Heart left ventricle (tissue), 16 donors: ENCODE measurements at regions not wholly inside any gene's neighbourhood (a gene's known extent, or its start where the extent isn't known, plus 50 kb on each side); places are given as distances from the start of the nearest gene placed in this dataset.

Experiments
- ATAC-seq, 4 donors: fragments of 200-7000 bp; cut with Tn5 transposase; one replicate each; pipeline ENCODE4 v1.9.1; 2020 to 2022; ENCODE audit warnings: moderate library complexity in 4 of 4, mild to moderate bottlenecking in 3 of 4, moderate number of reproducible peaks in 1 of 4
- DNase-seq, 5 donors: peaks; one replicate each; pipeline ENCODE4 v3.0.0-alpha.2; 2020
- H3K27ac ChIP-seq, 12 donors: fragments of 200-600 bp; sonication (generic) in 4 of 12; one replicate each; pipeline versions ENCODE4 v1.5.0 to v1.8.0; 2016 to 2022; ENCODE audit warnings: mild to moderate bottlenecking in 2 of 12
- H3K27me3 ChIP-seq, 9 donors: fragments of 200-600 bp; sonication (generic) in 2 of 9; one replicate each; pipeline versions ENCODE4 v1.5.1 to v1.8.0; 2016 to 2022; ENCODE audit warnings: mild to moderate bottlenecking in 3 of 9
- H3K36me3 ChIP-seq, 9 donors: fragments of 200-600 bp; sonication (generic) in 2 of 9; one replicate each; pipeline versions ENCODE4 v1.5.0 to v1.8.0; 2018 to 2022; ENCODE audit warnings: mild to moderate bottlenecking in 2 of 9
- H3K4me1 ChIP-seq, 12 donors: fragments of 200-600 bp; sonication (generic) in 4 of 12; one replicate each; pipeline versions ENCODE4 v1.5.0 to v1.8.0; 2016 to 2022; ENCODE audit warnings: mild to moderate bottlenecking in 3 of 12
- H3K4me3 ChIP-seq, 12 donors: fragments of 200-600 bp; sonication (generic) in 4 of 12; one replicate each; pipeline versions ENCODE4 v1.5.0 to v1.8.0; 2017 to 2022; ENCODE audit warnings: mild to moderate bottlenecking in 9 of 12, moderate library complexity in 4 of 12
- H3K9me3 ChIP-seq, 12 donors: fragments of 200-600 bp; sonication (generic) in 4 of 12; one replicate each; pipeline versions ENCODE4 v1.5.0 to v1.8.0; 2016 to 2022; ENCODE audit warnings: mild to moderate bottlenecking in 1 of 12
- POLR2A ChIP-seq, 2 donors: fragments of 450-650 bp; IDR thresholded peaks; one replicate each; pipeline ENCODE4 v1.6.1; 2017; ENCODE audit warnings: antibody characterized with exemption in 2 of 2, mild to moderate bottlenecking in 2 of 2, moderate library complexity in 2 of 2
- WGBS, 4 donors: extraction: QIAGEN DNeasy Blood & Tissue Kit in 2 of 4; methylation state at CpG; one replicate each; pipeline versions ENCODE4 v1.1.5 to v1.1.7; 2013 to 2018; 5-methylcytosine and 5-hydroxymethylcytosine counted together
- intact Hi-C, 10 donors: fragments of 100-400 bp; cut with DNase I; formaldehyde crosslinking; loops; one replicate each; pipeline versions ENCODE4 v1.11.1 to v1.14.2; 2022
- TF ChIP-seq, protein P1 (sequence below), 12 donors: fragments of 200-600 bp; sonication (generic) in 4 of 12; IDR thresholded peaks; one replicate each; pipeline versions ENCODE4 v1.5.0 to v1.8.0; 2018 to 2022; ENCODE audit warnings: antibody characterized with exemption in 12 of 12, mild to moderate bottlenecking in 5 of 12
- donor health status: ischemic (EF 13 %, LVEDD 7.1; RV severe dilation, severe dysfunction).
- donor health status: healthy with polysubstance abuse.
- donor health status: DM: no; HTN: yes; CAD: no.
- donor health status: DM: no; HTN: no; CAD: no.
- donor health status: ischemic (EF 25% LVEDD 6.9; RV normal size, moderate dysfunction).
- donor health status: ischemic (EF 25% LVEDD 5.7; RV mildly dilated, moderate dysfunction).
- donor health status: healthy.
- donor health status: DM: yes; HTN: yes; CAD: no.
- donor health status: ischemic (EF 35%, LVEDD 5.7; RV mildly dilated, moderate dysfunction).
- donor health status: nonischemic (EF 11% LVEDD 7.7; RV severe dilation, severe dysfunction).
- donor health status: DM: yes; HTN: yes; CAD: no.
- donor health status: PGD.
- donor health status: ischemic (EF 29% LVEDD 5.4; RV normal size, mild dysfunction).
- donor health status: nonischemic (EF 23%, LVEDD 6.1; RV moderate dilation, normal function).

DNA sequence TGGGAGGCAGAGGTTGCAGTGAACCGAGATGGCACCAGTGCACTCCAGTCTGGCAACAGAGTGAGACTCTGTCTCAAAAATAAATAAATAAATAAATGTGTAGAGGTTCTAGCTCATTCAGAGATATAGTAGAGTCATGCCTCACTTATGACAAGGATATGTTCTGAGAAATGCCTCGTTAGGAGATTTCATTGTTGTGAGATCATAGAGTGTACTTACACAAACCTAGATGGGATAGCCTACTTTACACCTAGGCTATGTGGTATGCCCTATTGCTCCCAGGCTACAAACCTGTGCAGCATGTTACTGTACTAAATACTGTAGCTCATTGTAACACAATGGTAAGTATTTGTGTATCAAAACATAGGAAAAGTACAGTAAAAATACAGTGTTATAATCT lies 155.3 kb upstream of the JUN start:
- no peak overlapping the region for H3K4me3 ChIP-seq
- peaks cover 0 to 30% (median 0%) of the 10 kb centered on the region in 12 donors for H3K4me1 ChIP-seq
- no peak overlapping the region for H3K27ac ChIP-seq
- ATAC-seq (no peak), DNase-seq (no peak)
- H3K36me3 ChIP-seq = no peaks in the 10 kb centered on the region
- H3K27me3 ChIP-seq = no peaks in the 10 kb centered on the region
- H3K9me3 ChIP-seq = no peaks in the 10 kb centered on the region
- 50 to 85% (median 68%) methylated on average over 2 of the region's 2 CpGs for WGBS, 4 donors
- TF ChIP-seq, protein P1, sequence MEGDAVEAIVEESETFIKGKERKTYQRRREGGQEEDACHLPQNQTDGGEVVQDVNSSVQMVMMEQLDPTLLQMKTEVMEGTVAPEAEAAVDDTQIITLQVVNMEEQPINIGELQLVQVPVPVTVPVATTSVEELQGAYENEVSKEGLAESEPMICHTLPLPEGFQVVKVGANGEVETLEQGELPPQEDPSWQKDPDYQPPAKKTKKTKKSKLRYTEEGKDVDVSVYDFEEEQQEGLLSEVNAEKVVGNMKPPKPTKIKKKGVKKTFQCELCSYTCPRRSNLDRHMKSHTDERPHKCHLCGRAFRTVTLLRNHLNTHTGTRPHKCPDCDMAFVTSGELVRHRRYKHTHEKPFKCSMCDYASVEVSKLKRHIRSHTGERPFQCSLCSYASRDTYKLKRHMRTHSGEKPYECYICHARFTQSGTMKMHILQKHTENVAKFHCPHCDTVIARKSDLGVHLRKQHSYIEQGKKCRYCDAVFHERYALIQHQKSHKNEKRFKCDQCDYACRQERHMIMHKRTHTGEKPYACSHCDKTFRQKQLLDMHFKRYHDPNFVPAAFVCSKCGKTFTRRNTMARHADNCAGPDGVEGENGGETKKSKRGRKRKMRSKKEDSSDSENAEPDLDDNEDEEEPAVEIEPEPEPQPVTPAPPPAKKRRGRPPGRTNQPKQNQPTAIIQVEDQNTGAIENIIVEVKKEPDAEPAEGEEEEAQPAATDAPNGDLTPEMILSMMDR (IDR thresholded peaks at IDR 0.05) = no peak
- no peak for TF ChIP-seq POLR2A (IDR thresholded peaks at IDR 0.05)
- intact Hi-C loops = no loop called here

DNA sequence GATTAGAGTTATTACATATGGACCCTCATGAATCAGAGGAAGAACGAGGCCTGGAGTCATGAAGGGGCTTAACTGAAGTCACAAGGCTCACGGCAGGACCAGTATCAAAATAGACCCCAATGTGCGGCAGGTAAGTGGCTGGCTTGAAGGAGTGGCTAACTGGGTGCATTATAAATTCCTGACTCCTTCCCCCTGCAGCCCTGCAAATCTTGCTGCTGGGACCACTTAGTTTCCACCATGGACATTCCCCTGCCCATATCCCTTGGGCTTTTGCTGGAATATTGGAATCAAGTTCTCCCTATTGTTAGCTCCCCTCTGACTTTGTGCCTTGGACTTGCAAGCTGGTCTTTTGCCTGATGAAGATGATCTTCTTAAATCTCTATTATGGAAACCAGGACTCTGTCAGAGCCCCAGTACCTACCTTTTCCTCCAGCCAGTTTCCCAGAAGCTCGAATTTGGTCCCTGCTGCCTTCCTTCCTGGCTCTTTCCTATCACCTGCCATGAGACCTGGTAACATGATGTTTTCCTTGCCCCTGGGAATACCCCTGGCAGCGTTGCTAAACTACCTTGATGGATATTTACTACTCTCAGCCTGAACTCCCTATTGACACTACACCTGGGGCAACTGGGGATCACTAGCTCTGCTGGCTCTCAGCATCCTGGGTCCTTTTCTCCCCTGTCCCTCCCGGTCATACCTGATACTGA lies 156.0 kb upstream of the JUN start:
- H3K27me3 ChIP-seq = no peaks in the 10 kb centered on the region
- intact Hi-C loops = no loop called here

DNA sequence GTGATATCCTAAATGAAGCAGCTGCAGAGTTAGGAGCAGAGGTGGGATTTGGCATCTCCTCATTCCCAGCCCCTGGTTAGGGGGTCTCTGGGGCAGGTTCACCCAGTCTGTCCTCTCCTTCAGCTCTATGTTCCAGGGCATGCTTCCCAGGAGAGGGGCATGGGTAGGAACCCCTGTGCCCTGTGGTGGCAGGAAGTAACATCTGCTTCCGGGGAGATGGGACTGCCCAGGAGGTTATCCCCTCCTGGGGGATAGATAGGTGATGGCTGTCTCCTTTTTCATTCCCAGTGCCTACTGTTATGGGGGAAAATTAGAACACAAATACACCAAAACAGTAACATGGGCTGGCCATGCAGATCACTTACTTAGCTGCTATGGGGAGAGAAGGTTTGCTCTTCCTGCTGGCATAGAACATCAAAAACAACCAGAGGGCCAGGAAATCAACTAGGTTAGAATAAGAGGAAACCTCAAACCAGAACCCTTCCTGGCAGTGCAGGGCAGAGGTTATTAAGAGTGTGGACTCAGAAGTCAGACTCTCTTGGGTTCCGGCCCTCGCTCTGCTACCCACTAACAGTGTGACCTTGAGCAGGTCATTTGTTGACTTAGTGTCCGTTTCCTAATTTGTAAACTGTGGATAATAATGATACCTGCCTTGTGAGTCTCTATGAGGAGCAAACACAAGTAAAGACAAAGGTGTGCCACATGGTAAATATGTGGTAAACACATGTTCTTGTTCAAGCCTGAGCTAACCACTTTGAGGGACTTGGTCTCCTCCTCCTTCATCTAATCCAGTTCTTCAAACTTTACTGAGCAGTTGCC lies 157.8 kb upstream of the JUN start:
- Histone ChIP-seq H3K9me3 (no peaks in the 10 kb centered on the region), H3K27ac (peak overlapping the region in 1 of 12 donors; percentile 75), H3K4me3 (peak overlapping the region in 1 of 12 donors; percentile 1), H3K4me1 (peaks cover 0 to 30% (median 0%) of the 10 kb centered on the region in 12 donors), H3K36me3 (no peaks in the 10 kb centered on the region), H3K27me3 (no peaks in the 10 kb centered on the region)
- intact Hi-C loops = no loop called here
- TF ChIP-seq, protein P1 (IDR thresholded peaks at IDR 0.05) = no peak
- TF ChIP-seq POLR2A (IDR thresholded peaks at IDR 0.05) = no peak
- ATAC-seq (no peak), DNase-seq (no peak)
- 67 to 83% (median 77%) methylated on average over 4 of the region's 4 CpGs for WGBS, 4 donors

More for the DNA sequence above, 156.0 kb upstream of the JUN start:
- TF ChIP-seq, protein P1 (IDR thresholded peaks at IDR 0.05) = no peak
- TF ChIP-seq POLR2A (IDR thresholded peaks at IDR 0.05) = no peak
- peaks cover 0 to 30% (median 0%) of the 10 kb centered on the region in 12 donors for H3K4me1 ChIP-seq
- no peaks in the 10 kb centered on the region for H3K9me3 ChIP-seq
- WGBS, 4 donors = 81 to 94% (median 84%) methylated on average over 6 of the region's 6 CpGs
- H3K36me3 ChIP-seq = no peaks in the 10 kb centered on the region
- no peak overlapping the region for H3K27ac ChIP-seq
- DNase-seq = no peak
- H3K4me3 ChIP-seq = no peak overlapping the region
- no peak for ATAC-seq

DNA sequence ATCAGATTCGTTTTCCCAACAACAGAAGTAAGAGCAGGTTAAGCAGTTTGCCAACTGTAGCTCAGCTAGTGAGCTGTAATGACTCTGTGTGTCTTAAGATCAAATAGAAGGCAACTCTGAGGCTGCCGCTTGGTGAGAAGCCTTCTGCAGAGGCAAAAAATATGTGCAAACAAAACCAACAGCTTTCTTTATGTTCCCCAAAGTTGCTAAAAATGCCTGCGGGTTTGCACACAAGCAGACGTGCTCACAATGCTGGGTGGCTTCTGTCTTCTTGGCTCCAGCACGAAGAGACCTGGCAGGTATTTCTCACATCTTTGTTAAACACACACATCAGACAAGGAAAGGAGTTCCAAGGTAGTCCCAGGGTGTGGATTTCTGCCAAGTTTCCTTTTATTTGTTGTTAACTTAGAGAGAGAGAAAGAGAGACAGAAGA lies 158.9 kb upstream of the JUN start:
- Histone ChIP-seq H3K27me3 (no peaks in the 10 kb centered on the region), H3K4me1 (peaks cover 0 to 30% (median 0%) of the 10 kb centered on the region in 12 donors), H3K4me3 (no peak overlapping the region), H3K9me3 (no peaks in the 10 kb centered on the region), H3K36me3 (no peaks in the 10 kb centered on the region), H3K27ac (peak overlapping the region in 1 of 12 donors; percentile 58)
- no peak for TF ChIP-seq POLR2A (IDR thresholded peaks at IDR 0.05)
- TF ChIP-seq, protein P1 (IDR thresholded peaks at IDR 0.05) = no peak
- WGBS, 4 donors = 73 to 81% (median 78%) methylated on average over 5 of the region's 5 CpGs
- intact Hi-C loops = no loop called here
- DNase-seq (no peak), ATAC-seq (no peak)
